PC-3 (cell line): ENCODE measurements at regions not wholly inside any gene's neighbourhood (a gene's known extent, or its start where the extent isn't known, plus 50 kb on each side); places are given as distances from the start of the nearest gene placed in this dataset.

Experiments used
- EZH2 ChIP-seq: fragments of 300-600 bp; sonication (generic); IDR thresholded peaks from one replicate; pipeline ENCODE4 v1.6.1; 2017; ENCODE audit warnings: antibody characterized with exemption, mild to moderate bottlenecking, low read length; ENCODE audit not compliant: unreplicated experiment
- TF ChIP-seq, protein P1 (sequence below): fragments of 300-600 bp; sonication (generic); conservative IDR thresholded peaks from 2 replicates; pipeline ENCODE4 v1.5.1; 2017; ENCODE audit warnings: antibody characterized with exemption, low read depth, mild to moderate bottlenecking, low read length

DNA sequence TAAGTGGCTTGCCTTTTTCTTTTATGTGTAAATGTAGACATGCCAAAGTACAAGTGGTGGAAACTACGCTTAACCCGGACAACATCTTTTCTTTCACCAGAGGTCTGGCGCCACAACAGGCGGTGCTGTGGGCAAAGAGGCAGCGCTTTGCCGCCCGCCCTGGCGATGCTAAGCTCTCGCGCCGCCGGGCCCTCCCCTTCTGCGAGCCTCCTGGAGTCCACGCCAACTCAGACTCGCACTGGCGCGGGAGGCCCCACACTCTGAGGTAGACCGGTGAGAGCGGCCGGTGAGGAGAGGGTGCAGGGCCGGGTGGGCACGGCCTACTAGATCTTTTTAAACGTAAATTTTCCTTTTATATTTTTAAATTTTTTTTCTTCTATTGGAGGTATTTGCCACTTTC, 2253.1 kb upstream of the C9orf72 start:
- TF ChIP-seq, protein P1, sequence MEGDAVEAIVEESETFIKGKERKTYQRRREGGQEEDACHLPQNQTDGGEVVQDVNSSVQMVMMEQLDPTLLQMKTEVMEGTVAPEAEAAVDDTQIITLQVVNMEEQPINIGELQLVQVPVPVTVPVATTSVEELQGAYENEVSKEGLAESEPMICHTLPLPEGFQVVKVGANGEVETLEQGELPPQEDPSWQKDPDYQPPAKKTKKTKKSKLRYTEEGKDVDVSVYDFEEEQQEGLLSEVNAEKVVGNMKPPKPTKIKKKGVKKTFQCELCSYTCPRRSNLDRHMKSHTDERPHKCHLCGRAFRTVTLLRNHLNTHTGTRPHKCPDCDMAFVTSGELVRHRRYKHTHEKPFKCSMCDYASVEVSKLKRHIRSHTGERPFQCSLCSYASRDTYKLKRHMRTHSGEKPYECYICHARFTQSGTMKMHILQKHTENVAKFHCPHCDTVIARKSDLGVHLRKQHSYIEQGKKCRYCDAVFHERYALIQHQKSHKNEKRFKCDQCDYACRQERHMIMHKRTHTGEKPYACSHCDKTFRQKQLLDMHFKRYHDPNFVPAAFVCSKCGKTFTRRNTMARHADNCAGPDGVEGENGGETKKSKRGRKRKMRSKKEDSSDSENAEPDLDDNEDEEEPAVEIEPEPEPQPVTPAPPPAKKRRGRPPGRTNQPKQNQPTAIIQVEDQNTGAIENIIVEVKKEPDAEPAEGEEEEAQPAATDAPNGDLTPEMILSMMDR = no peak
- no peak for TF ChIP-seq EZH2
